Stimulated activated memory B cell treated with anti-CD40 and anti-IgM and Interleukin-4, amounts not matched to agents 10 μg/mL and 1 μg/mL and 100 μg/mL, for 72 hours (primary cell): ENCODE measurements at regions not wholly inside any gene's neighbourhood (a gene's known extent, or its start where the extent isn't known, plus 50 kb on each side); places are given as distances from the start of the nearest gene placed in this dataset.
"Not testable (repeated sequence)": the region's sequence is repeated elsewhere in the genome, so short reads cannot be mapped to it uniquely, and the experiment has no call there.

Experiments used
- ATAC-seq: fragments of 150-1000 bp; cut with Tn5 transposase; 2 replicates; pipeline ENCODE4 v1.10.0; 2021
- H3K27ac Mint-ChIP-seq: one replicate; pipeline ENCODE4 v1.8.0; 2022; ENCODE audit warnings: mild to moderate bottlenecking, mixed read lengths
- H3K27me3 Mint-ChIP-seq: one replicate; pipeline ENCODE4 v1.8.0; 2022; ENCODE audit warnings: mixed read lengths
- H3K36me3 Mint-ChIP-seq: one replicate; pipeline ENCODE4 v1.8.0; 2022; ENCODE audit warnings: mixed read lengths
- H3K4me1 Mint-ChIP-seq: one replicate; pipeline ENCODE4 v1.8.0; 2022; ENCODE audit warnings: mixed read lengths
- H3K4me3 Mint-ChIP-seq: one replicate; pipeline ENCODE4 v1.8.0; 2022; ENCODE audit warnings: mild to moderate bottlenecking, moderate library complexity, mixed read lengths
- H3K9me3 Mint-ChIP-seq: one replicate; pipeline ENCODE4 v1.8.0; 2022; ENCODE audit warnings: mixed read lengths

DNA sequence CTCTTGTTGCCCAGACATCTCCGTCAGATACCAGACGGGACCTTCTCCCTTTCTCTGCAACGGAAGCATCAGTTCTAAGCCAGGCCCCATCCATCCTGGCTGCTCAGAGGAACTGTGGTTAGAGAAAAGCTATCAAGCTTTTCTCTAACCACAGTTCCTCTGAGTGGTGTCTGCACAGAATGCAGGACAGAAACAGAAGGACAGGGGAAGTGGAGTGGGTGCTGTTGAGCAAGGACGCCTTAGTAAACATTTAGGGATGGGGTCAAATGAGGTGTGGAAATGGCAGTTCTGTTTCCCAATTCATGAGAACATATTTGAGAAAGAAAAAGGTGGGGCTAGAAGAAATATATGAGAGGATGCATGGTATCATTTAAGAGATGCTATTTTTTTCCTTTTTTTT, 283.8 kb downstream of the CRLF2 start:
- Mint-ChIP-seq H3K36me3 (no peaks in the 10 kb centered on the region), H3K27ac (no peak overlapping the region), H3K4me3 (no peak overlapping the region), H3K9me3 (peaks cover 3% of the 10 kb centered on the region), H3K4me1 (no peaks in the 10 kb centered on the region), H3K27me3 (no peaks in the 10 kb centered on the region)
- no peak for ATAC-seq

GRCh38 chrX:926991-927390, 285.5 kb downstream of the CRLF2 start:
- no peak for ATAC-seq
- Mint-ChIP-seq H3K27ac (no peak overlapping the region), H3K36me3 (no peaks in the 10 kb centered on the region), H3K4me1 (no peaks in the 10 kb centered on the region), H3K9me3 (peaks cover 3% of the 10 kb centered on the region), H3K4me3 (no peak overlapping the region), H3K27me3 (no peaks in the 10 kb centered on the region)

DNA sequence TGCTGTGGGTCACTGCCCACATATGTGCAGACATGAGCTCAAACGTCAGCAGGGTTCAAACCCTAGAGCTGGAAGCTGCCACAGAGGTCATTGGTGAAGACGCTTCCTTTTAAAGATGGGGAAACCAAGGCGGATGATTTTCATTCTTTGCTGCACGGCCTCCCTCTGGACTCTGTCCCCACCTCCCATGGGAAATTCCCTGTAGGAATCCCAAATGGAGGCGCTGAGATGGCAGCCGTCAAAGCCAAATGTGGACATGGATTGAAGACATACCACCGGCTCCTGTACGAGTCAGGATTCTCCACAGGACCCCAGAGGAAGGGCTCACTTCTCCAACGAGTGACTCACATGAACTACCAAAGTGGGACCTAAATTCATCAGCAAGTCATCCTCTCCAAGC, 286.4 kb downstream of the CRLF2 start:
- Mint-ChIP-seq H3K27ac (no peak overlapping the region), H3K9me3 (peaks cover 3% of the 10 kb centered on the region), H3K27me3 (no peaks in the 10 kb centered on the region), H3K4me3 (no peak overlapping the region), H3K36me3 (no peaks in the 10 kb centered on the region), H3K4me1 (no peaks in the 10 kb centered on the region)
- no peak for ATAC-seq

- H3K27ac Mint-ChIP-seq, result no peak overlapping the region
- no peak overlapping the region for H3K4me3 Mint-ChIP-seq
- H3K27me3 Mint-ChIP-seq, result no peaks in the 10 kb centered on the region
- H3K4me1 Mint-ChIP-seq, result no peaks in the 10 kb centered on the region
- peaks cover 3% of the 10 kb centered on the region for H3K9me3 Mint-ChIP-seq
- H3K36me3 Mint-ChIP-seq, result no peaks in the 10 kb centered on the region
- no peak for ATAC-seq
Observed at GRCh38 chrX:925652-926061, 286.8 kb downstream of the CRLF2 start.

DNA sequence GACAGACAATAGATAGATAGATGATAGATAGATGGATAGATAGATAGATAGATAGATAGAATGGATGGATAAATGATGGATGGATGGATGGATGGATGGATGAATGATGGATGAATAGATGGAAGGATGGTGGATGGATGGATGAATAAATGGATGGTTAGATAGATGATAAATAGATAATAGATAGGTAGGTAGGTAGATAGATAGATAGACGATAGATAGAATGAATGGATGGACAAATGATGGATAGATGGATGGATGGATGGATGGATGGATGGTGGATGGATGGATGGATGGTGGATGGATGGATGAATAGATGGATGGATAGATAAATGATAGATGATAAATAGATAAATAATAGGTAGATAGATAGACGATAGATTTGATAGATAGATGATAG, 287.4 kb downstream of the CRLF2 start:
- ATAC-seq, result no peak
- no peaks in the 10 kb centered on the region for H3K36me3 Mint-ChIP-seq
- no peaks in the 10 kb centered on the region for H3K4me1 Mint-ChIP-seq
- H3K9me3 Mint-ChIP-seq, result peaks cover 3% of the 10 kb centered on the region
- no peaks in the 10 kb centered on the region for H3K27me3 Mint-ChIP-seq
- H3K27ac Mint-ChIP-seq, result no peak overlapping the region
- H3K4me3 Mint-ChIP-seq, result no peak overlapping the region

DNA sequence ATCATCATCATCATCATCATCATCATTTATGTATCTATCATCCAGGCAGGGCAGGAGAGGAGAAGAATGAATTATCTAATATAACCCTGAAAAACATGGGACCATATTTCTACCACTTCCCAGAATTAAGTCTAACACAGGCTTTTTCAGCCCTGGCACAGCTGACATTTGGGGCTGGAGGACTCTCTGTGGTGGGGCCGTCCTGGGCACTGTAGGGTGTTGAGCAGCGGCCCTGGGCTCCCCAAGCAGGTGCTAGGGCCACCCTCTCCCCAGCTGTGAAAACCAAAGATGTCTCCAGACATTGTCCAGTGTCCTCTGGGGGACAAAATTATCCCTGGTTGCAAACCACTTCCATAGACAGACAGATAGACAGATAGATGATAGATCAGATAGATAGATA, 288.4 kb downstream of the CRLF2 start:
- Mint-ChIP-seq H3K9me3 (peaks cover 3% of the 10 kb centered on the region), H3K4me3 (no peak overlapping the region), H3K27ac (no peak overlapping the region), H3K4me1 (no peaks in the 10 kb centered on the region), H3K27me3 (no peaks in the 10 kb centered on the region), H3K36me3 (no peaks in the 10 kb centered on the region)
- no peak for ATAC-seq

DNA sequence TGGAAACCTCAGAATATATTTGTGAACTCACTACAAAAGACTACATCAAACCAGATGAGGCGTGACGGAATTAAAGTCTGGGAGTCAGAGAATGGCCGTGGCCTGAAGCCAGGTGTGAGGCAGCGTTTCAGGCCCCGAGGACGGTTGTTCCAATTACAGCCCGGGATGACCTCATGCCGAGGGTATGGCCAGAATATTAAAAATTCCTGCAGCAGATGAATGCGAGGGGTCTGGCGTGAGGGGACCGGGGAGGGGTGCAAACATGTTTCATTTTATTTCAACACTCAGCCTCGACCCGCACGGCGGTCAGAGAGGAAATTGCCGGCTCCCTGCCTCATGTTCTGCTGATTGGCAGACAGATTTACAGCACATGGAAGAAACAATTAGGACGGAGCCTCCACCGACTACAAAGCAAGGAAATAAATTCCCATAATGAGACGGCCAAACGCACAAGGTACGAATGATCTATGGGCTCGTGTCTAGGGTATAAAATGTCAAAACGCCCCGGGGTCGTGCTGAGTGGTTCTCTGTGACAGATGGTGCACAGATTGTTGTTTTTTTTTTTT, 289.7 kb downstream of the SHOX start:
- H3K36me3 Mint-ChIP-seq, result no peaks in the 10 kb centered on the region
- H3K27ac Mint-ChIP-seq, result no peak overlapping the region
- ATAC-seq, result no peak
- no peak overlapping the region for H3K4me3 Mint-ChIP-seq
- peaks cover 3% of the 10 kb centered on the region for H3K9me3 Mint-ChIP-seq
- H3K4me1 Mint-ChIP-seq, result no peaks in the 10 kb centered on the region
- no peaks in the 10 kb centered on the region for H3K27me3 Mint-ChIP-seq

- no peak for ATAC-seq
- H3K4me3 Mint-ChIP-seq, result no peak overlapping the region
Observed at GRCh38 chrX:916230-916599, 285.6 kb downstream of the SHOX start.

GRCh38 chrX:915427-916229, 285.0 kb downstream of the SHOX start:
- no peaks in the 10 kb centered on the region for H3K27me3 Mint-ChIP-seq
- no peaks in the 10 kb centered on the region for H3K4me1 Mint-ChIP-seq
- no peaks in the 10 kb centered on the region for H3K36me3 Mint-ChIP-seq
- ATAC-seq, result peak; percentile 36
- no peak overlapping the region for H3K27ac Mint-ChIP-seq
- no peak overlapping the region for H3K4me3 Mint-ChIP-seq
- H3K9me3 Mint-ChIP-seq, result peaks cover 10% of the 10 kb centered on the region

More at GRCh38 chrX:916230-916599, 285.6 kb downstream of the SHOX start:
- Mint-ChIP-seq H3K9me3 (peaks cover 10% of the 10 kb centered on the region), H3K4me1 (no peaks in the 10 kb centered on the region), H3K27ac (no peak overlapping the region), H3K36me3 (no peaks in the 10 kb centered on the region), H3K27me3 (no peaks in the 10 kb centered on the region)

- ATAC-seq, result no peak
Observed at GRCh38 chrX:914206-914605, 283.6 kb downstream of the SHOX start.

GRCh38 chrX:912677-913076, 282.1 kb downstream of the SHOX start:
- no peak overlapping the region for H3K4me3 Mint-ChIP-seq
- no peaks in the 10 kb centered on the region for H3K27me3 Mint-ChIP-seq
- no peak overlapping the region for H3K27ac Mint-ChIP-seq
- peaks cover 9% of the 10 kb centered on the region for H3K9me3 Mint-ChIP-seq
- no peak for ATAC-seq
- no peaks in the 10 kb centered on the region for H3K36me3 Mint-ChIP-seq
- no peaks in the 10 kb centered on the region for H3K4me1 Mint-ChIP-seq

More at GRCh38 chrX:914206-914605, 283.6 kb downstream of the SHOX start:
- H3K36me3 Mint-ChIP-seq, result no peaks in the 10 kb centered on the region
- H3K4me1 Mint-ChIP-seq, result no peaks in the 10 kb centered on the region
- no peak overlapping the region for H3K4me3 Mint-ChIP-seq
- H3K9me3 Mint-ChIP-seq, result peaks cover 9% of the 10 kb centered on the region
- H3K27ac Mint-ChIP-seq, result no peak overlapping the region
- H3K27me3 Mint-ChIP-seq, result no peaks in the 10 kb centered on the region

- not testable (repeated sequence) for H3K36me3 Mint-ChIP-seq, H3K27me3 Mint-ChIP-seq, H3K27ac Mint-ChIP-seq, ATAC-seq, H3K4me1 Mint-ChIP-seq, H3K4me3 Mint-ChIP-seq
- H3K9me3 Mint-ChIP-seq, result peaks cover 11% of the 10 kb centered on the region
Observed at GRCh38 chrX:909068-909467, 278.5 kb downstream of the SHOX start.

GRCh38 chrX:906586-906985, 276.0 kb downstream of the SHOX start:
- peaks cover 8% of the 10 kb centered on the region for H3K9me3 Mint-ChIP-seq
- no peaks in the 10 kb centered on the region for H3K36me3 Mint-ChIP-seq
- no peak overlapping the region for H3K4me3 Mint-ChIP-seq
- ATAC-seq, result no peak
- H3K4me1 Mint-ChIP-seq, result no peaks in the 10 kb centered on the region
- H3K27ac Mint-ChIP-seq, result no peak overlapping the region
- H3K27me3 Mint-ChIP-seq, result no peaks in the 10 kb centered on the region

DNA sequence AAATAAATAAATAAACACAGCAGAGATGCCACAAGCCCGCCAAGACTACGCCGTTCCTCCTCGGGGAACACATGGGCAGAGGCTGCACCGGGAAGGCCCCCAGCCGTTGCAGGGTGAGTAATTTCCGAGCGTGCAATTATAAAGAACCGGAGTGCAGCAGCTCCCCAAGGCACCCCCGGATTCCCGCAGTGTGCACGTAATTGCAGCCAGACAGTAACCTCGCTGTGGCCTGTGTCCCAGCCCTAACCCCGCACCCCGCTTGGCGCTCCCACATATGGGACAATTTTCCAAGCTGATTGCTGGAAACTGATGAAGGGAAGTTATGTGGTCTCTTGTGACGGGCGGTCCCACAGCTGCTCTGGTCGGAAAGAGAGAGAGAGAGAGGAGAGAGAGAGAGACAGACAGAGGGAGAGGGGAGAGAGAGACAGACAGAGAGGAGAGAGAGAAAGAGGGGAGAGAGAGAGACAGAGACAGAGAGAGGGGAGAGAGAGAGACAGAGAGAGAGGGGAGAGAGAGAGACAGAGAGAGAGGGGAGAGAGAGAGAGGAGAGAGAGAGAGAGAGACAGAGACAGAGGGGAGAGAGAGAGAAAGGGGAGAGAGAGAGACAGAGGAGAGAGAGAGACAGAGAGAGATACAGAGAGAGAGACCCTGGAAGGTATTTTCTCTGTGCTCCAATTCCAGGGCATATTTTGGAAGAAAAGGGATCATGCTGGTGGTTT, 275.4 kb downstream of the SHOX start:
- ATAC-seq, result no peak
- Mint-ChIP-seq H3K27ac (no peak overlapping the region), H3K27me3 (no peaks in the 10 kb centered on the region), H3K4me1 (no peaks in the 10 kb centered on the region), H3K9me3 (peaks cover 8% of the 10 kb centered on the region), H3K4me3 (no peak overlapping the region), H3K36me3 (no peaks in the 10 kb centered on the region)

DNA sequence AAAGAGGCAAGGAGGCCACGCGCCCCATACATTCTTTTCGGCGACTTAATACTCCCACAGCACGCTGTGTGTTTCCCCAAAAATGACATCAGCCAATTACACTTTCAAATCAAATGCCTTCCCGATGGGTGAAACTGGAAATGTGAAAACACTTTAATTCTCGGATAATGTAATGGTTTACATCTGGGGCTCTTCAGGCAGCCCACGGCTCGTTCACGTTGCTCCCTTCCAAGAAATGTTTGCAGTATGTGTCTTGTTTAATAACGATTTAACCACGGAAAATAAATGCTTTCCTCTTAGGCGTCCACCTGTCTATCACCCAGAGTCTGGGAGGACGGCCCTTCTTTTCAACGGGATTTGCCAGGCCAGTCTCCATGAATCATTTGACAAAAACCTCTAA, 272.5 kb downstream of the SHOX start:
- Mint-ChIP-seq H3K4me1 (no peaks in the 10 kb centered on the region), H3K4me3 (no peak overlapping the region), H3K36me3 (no peaks in the 10 kb centered on the region)

GRCh38 chrX:896256-896655, 265.7 kb downstream of the SHOX start:
- no peak for ATAC-seq
- H3K4me3 Mint-ChIP-seq, result no peak overlapping the region
- H3K27ac Mint-ChIP-seq, result no peak overlapping the region
- H3K9me3 Mint-ChIP-seq, result peaks cover 38% of the 10 kb centered on the region
- no peaks in the 10 kb centered on the region for H3K27me3 Mint-ChIP-seq
- no peaks in the 10 kb centered on the region for H3K36me3 Mint-ChIP-seq
- H3K4me1 Mint-ChIP-seq, result no peaks in the 10 kb centered on the region

More for the DNA sequence above, 272.5 kb downstream of the SHOX start:
- no peak overlapping the region for H3K27ac Mint-ChIP-seq
- ATAC-seq, result no peak
- H3K27me3 Mint-ChIP-seq, result no peaks in the 10 kb centered on the region
- H3K9me3 Mint-ChIP-seq, result peaks cover 17% of the 10 kb centered on the region
